SKM-1 treated with dmso at 0.1 percent for 144 hours (cell line): ENCODE measurements at regions not wholly inside any gene's neighbourhood (a gene's known extent, or its start where the extent isn't known, plus 50 kb on each side); places are given as distances from the start of the nearest gene placed in this dataset.
"Not testable (repeated sequence)": the region's sequence is repeated elsewhere in the genome, so short reads cannot be mapped to it uniquely, and the experiment has no call there.

Experiments used
- DNase-seq: peaks from one replicate; lab custom pipeline; 2025; ENCODE audit not compliant: unreplicated experiment; lab: John Stamatoyannopoulos, UW

DNA sequence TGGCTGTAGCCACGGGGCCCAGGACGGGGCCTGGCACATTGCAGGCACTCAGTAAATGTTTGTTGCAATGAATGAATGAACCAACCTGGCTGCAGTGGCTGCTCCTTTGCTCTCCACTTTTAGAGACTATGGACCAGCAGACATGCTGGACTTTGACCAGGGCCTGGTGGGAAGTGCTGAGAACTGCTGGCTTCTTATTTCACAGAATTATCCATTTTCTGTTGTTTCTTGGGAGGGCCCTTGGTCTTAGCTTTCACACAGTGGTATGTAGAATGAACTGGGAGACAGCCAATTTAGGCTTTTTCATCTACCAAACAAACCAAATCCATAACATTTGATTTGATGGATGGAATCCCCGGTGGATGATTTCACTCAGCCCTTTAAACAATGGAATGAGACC, 78.0 kb upstream of the LHFPL2 start:
- no peak for DNase-seq

DNA sequence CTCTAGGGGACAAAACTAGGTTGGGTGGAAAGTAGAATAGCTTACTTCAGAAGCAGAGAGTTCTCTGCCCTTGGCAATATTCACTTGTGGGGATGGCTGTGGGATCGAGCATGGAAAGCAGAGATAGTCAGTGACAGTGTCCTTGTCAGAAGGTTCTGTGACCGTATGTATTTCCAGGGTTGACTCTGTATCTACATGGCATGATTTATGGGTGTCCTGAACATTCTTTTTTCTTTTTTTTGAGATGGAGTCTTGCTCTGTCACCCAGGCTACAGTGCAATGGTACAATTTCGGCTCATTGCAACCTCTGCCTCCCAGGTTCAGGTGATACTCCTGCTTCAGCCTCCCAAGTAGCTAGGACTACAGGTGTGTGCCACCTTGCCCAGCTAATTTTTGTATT, 77.4 kb upstream of the LHFPL2 start:
- DNase-seq, result no peak

DNA sequence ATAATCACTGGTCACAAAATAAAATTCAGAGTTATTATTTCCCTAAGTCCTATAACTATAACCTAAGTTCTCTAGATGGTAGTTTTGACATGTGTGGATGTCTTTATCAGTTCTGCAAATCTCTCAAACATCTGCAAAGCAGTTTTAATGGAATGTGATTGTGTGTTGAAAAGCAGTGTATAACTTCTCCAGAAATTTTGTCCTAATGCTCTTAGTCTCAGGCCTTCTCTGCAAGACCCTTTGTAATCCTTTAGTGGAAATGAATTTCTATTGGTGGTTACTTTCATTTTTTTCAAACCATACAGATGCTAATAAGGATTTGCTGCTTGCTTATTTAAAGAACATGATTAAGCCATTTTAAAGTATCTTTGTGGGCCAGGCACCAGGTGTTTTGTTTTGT, 75.5 kb upstream of the LHFPL2 start:
- no peak for DNase-seq

DNA sequence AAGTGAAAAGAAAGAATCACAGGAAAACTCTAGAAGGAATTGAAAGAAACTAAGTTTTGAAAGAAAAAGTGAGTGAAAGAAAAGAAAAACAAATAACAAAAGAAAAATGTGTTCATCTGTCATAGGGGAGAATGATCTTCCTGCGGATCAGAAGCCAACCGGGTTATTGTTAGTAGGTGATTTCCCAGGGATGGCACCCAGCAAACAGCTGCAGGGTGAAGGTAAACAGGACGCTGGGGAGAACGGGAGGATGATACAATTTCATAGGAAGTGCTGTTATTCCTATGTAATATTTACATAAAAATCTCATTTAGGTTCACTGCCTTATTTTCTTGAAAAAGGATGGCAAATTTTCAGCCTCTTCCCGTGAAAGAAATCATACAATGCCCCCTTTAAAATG, 72.4 kb upstream of the LHFPL2 start:
- DNase-seq, result no peak

DNA sequence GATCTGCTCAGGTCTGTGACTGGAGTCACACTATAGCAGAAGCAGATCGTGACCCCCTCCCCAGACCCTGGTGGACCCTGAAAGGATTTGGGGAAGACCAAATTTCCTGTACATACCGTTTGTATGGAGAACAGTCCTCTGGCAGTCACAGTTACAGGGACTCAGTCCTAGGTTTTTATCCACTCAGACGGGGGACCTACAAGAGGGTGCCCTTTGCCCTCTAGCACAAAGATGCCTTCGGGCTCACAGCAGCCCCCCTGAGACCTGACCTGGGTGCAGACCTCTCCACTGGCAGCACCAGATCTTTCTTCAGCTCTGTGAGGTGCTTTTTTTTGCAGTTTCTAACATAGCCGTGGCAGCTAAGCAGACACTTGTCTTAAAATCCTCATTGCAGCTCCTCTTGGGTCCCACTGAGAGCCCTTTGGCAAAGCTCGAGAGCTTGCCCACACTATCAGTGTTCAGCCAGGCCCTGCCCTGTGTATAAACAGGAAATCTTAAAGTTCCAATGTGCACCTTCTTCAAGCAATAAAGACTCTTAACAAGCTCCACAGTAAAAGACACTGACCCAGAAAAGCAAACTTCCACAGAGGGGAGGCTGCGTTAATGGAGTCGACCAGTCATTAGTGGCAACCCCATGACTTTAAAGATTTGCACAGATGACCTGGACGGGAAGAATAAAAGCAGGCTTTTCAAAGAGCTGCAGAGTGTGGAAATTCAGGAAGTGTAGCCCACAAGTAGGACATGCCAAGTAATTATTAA, 71.8 kb upstream of the LHFPL2 start:
- DNase-seq, result no peak

DNA sequence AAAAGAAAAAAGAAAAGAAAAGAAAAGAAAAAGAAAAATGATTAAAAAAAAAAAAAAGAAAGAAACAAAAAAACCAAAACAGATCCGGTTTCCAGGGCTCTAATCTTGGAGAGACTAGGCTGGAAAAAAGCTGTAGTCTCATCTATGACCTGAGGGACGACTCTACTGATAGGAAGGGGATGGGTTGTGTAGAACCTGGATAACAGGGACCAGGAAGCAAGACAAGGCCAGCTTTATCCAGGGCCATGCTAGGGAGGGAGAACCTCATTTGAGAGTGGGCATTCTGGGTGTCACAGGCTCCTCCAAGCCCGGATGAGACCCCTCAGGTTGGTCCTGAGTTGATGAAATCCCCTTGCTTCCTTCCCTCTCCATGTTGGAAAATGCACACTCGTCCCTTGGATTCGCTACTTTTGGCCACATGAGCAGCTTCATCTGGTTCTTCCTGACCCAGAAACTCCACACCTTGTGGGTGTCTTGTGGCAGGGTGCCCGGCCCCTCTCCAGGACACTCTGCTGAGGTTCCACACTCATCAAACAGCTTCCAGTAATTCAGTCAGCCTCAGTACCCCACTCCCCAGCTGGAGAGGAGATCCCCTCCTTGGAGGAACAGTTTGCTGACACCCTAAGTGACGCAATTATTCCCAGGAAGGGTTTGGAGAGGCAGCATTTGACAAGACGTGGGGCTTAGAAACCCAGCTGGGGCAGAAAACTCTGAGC, 71.1 kb upstream of the LHFPL2 start:
- DNase-seq, result no peak

DNA sequence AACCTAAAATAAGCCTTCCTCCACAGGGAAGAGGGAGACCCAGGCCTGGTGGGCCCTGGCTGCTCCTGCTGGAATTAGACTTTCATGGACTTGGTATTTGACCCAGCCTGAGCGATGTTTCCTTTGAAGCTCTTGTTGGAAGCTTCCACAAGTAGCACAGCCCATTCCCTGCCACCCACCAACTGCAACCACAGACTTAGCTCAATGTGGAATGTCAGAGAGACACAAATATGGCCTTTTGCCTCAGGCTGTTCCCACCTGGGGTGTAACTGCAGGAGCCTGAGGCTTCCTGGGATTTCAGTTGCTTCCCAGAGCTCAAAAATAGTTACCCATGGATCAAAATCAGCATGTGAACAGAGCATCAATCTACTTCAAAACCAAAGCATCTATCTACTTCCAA, 70.3 kb upstream of the LHFPL2 start:
- DNase-seq, result no peak

DNA sequence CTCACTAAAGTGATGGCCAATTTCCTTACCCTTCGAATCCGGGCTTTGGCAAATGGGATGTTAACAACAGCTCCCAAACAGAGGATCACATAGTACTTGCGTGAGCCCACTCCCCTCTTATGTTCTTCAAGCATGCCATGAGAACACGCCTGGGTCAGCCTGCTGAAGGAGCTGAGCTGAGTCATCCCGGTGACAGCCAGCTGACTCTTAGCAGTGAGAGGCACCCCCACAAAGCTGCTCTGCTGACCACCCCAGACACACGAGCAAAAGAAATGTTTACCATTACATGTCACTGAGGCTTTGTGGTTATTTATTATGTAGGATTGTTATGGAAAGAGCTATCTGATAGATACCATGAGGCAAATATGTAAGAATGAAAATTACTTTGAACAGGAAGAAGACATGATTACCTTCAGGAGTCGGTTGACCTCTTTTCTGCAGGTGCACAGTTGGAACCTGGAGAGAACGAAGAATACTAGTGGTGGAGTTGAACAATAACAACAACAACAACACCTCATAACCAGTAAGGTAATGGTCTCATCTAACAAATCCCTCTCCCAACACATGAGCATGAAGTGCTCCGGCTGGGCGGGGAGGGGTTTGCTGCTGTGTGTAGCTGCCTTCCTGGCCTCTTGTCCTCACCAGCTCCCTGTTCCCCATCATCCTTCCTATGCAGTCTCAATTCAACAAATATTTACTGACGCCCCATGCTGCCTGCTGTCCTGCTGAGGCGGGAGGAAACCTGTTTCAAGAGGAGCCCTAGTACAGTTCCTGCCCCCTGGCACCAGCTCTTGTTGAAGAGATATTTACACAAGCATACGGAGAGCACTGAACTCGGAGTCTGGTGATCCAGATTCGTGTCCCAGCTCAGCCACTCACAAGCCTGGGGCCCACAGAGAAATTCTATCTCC, 69.4 kb upstream of the LHFPL2 start:
- no peak for DNase-seq

DNA sequence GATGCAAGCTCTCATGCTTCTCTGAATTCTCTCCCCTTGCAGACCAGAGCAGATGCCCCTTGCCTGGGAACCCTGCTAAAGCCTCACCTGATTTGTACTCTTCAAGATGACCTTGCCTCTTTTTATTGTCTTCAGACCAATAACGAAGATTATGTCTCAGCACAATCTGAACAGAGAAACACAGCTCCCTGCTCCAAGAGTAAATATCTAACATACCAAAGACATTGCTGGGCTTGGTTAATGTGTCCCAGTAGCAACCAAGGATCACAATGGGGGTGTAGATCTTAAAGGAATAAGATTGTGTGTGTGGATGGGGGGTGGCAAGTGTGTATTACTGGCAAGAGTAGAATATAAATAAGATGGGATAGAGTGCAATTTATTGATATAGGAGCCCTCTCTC, 67.6 kb upstream of the LHFPL2 start:
- no peak for DNase-seq

DNA sequence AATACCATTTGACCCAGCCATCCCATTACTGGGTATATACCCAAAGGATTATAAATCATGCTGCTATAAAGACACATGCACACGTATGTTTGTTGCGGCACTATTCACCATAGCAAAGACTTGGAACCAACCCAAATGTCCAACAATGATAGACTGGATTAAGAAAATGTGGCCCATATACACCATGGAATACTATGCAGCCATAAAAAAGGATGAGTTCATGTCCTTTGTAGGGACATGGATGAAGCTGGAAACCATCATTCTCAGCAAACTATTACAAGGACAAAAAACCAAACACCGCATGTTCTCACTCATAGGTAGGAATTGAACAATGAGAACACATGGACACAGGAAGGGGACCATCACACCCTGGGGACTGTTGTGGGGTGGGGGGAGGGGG, 66.8 kb upstream of the LHFPL2 start:
- DNase-seq, result not testable (repeated sequence)

DNA sequence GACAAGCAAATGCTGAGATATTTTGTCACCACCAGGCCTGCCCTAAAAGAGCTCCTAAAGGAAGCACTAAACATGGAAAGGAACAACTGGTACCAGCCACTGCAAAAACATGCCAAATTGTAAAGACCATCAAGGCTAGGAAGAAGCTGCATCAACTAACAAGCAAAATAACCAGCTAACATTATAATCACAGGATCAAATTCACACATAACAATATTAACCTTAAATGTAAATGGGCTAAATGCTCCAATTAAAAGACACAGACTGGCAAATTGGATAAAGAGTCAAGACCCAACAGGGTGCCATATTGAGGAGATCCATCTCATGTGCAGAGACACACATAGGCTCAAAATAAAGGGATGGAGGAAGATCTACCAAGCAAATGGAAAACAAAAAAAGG, 63.1 kb upstream of the LHFPL2 start:
- DNase-seq, result not testable (repeated sequence)

DNA sequence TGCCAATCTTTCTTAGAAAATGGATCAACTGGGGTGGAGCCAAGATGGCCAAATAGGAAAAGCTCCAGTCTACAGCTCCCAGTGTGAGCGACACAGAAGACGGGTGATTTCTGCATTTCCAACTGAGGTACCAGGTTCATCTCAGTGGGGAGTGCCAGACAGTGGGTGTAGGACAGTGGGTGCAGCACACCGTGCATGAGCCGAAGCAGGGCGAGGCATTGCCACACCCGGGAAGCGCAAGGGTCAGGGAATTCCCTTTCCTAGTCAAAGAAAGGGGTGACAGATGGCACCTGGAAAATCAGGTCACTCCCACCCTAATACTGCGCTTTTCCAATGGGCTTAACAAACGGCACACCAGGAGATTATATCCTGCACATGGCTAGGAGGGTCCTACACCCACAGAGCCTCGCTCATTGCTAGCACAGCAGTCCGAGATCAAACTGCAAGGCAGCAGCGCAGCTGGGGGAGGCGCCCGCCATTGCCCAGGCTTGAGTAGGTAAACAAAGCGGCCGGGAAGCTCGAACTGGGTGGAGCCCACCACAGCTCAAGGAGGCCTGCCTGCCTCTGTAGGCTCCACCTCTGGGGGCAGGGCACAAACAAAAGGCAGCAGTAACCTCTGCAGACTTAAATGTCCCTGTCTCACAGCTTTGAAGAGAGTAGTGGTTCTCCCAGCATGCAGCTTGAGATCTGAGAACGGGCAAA, 61.3 kb upstream of the LHFPL2 start:
- DNase-seq, result not testable (repeated sequence)

DNA sequence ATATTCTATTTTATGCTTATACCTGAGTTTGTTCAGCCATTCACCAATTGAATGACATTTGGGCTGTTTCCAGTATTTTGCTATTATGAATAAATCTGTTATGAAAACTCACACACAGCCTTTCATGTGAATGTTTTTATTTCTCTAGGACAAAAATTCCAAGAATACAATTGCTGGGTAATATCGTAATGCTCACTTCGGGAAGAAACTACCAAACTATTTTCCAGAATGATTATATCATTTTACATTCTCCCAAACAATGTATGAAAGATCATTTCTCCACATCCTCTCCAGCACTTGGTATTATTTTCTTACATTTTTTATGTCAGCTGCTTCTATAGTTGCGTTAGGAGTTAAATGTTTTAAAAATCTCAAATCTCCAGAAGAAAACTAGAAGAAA, 58.3 kb upstream of the LHFPL2 start:
- no peak for DNase-seq

DNA sequence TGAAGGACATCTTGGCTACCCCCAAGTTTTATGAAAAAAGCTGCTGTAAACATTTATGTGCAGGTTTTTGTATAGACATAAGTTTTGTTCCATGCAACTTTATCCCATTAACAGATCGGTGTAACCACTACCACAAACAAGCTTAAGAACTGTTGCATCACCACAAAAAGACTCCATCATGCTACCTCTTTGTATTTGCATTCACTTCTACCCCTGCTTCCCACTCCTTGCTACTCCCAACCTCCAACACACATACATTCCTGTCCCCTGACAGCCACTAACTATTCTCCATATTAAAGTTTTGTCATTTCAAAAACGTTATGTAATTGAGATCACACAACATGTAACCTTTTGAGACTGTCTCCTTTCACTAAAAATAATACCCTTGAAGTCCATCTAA, 57.8 kb upstream of the LHFPL2 start:
- DNase-seq, result no peak

DNA sequence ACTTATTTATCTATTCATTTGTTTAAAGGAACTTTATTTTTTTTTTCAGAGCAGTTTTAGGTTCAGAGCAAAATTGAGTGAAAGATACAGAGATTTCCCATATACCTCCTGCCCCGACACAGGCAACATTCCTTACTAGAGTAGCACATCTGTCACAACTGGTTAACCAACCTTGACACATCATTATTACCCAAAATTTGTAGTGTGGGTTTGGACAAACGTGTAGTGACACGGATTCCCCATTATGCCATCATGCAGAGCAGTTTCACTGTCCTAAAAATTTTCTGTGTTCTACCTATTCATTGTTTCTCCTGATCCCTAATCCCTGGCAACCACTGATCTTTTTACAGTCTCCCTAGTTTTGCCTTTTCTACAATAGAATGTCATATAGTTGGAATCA, 57.3 kb upstream of the LHFPL2 start:
- DNase-seq, result no peak

DNA sequence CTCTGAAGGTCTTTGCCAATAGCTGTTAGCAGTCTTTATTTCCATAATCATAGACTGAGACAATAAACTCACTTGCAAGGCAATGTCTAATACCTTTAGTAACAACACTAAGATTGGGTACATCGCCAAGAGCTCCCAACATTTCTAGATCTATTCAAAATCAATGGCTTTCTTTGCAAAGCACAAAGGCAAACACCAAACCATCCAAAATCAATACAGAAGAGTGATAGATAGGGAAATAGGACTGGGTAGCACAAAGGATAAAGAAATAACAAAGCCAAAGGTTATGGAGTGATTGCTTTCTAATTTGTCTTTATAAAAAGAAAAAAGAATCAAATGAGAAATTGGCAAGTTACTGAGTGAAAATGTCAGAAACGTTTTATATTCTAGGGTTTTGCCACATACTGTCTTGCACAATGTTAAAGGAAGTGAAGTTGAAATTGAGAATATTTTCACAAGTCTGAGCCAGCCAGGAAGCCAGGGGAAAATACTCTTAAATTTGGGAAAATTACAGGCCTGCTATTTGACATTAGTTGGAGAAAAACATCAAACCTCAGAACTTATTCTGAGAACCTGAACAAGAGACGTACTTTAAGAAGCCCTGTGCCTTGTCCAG, 53.3 kb upstream of the LHFPL2 start:
- DNase-seq, result no peak

DNA sequence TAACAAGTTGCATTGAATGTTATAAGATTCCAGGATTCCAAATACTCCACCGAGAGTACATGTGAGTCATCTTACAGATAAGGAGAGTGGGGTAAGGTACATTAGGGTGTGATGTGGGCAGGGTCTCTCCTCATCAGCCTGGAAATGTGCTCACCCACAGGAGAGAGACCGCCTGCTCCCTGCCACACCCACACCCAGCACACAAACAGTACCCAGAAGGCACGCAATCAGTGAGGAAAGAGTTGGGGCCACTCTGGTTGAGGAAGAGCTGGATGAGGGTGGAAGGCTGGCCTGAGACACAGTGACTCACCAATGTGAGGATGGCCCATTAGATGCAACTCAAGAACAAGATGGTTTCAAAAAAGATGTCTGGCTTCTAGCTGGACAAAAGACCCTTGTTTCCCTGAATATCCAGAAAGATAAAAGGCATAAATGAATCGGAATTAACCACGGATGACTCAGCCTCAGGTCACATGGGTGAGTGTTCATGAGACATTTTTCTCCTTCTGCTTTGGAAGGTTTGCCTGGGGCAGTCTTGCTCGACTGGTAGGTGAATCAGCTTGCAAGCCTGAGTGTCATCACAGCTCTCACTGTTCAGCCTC, 51.1 kb upstream of the LHFPL2 start:
- DNase-seq, result peak; percentile 18

DNA sequence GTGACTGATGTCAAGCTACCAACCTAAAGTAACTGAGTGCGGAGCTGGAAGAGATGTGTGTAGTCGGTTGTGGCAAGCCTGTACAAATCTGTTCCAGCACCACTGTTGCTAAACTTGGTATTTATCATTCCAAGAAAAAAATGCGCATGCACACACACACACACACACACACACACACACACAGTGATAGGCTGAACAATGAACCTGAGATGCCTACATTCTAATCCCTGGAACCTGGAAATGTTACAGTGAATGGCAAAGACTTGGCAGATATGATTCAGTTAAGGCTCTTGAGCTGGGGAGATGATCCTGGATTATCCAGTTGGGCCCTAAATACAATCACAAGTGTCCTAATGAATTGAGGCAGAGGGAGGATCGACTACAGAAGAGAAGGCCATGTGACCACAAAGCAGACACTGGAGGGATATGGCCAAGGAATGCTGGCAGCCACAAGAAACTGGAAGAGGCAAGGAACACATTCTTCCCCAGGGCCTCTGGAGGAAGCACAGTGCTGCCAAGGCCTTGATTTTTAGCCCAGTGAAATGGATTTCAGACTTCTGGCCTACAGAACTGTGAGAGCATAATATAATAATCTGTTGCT, 49.7 kb upstream of the LHFPL2 start:
- no peak for DNase-seq
